ENCODE measurements at regions not wholly inside any gene's neighbourhood (a gene's known extent, or its start where the extent isn't known, plus 50 kb on each side); places are given as distances from the start of the nearest gene placed in this dataset.

DNA sequence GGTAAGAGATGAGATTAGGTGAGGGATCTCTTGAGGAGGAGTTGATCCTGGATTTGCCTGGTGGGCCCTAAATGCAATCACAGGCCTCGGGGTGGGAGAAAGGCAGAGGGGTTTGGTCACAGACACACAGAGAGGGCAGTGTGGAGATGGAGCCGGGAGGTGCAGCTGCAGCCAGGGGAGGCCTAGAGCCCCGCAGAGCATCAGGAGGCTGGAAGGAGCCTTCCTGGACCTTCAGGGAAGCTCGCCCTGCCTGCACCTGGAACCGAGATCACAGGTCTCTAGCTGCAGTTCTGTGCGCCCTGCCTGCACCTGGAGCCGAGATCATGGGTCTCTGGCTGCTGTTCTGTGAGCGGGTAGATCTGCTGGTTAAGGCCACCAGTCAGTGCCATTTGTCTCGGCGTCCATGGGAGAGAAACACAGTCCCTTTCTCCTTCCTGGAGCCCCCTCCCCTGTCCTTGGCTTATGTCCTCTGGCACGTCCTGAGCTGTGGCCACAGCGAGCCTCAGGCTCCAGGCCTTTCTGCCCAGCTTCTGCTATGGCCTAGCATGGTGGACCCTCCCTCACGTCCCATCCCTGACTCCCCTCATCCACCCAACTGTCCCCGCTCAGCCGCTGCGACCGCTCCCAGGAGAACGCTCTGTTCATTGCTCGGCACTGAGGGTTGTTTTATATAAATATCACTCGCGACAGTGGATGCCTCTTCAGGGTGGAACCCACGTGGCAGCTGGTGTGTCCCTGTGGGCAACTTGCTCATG is 112.0 kb downstream of the DACT2 start:
- no peak for DNase-seq
- intact Hi-C loops (cut with DNase I; ENCODE audit: low total_unique reads) (no loop called here), in situ Hi-C loops (cut with MboI; ENCODE audit: low sequenced_read_pairs in 4 of 4) (no loop called here)
- TF ChIP-seq, protein P1, sequence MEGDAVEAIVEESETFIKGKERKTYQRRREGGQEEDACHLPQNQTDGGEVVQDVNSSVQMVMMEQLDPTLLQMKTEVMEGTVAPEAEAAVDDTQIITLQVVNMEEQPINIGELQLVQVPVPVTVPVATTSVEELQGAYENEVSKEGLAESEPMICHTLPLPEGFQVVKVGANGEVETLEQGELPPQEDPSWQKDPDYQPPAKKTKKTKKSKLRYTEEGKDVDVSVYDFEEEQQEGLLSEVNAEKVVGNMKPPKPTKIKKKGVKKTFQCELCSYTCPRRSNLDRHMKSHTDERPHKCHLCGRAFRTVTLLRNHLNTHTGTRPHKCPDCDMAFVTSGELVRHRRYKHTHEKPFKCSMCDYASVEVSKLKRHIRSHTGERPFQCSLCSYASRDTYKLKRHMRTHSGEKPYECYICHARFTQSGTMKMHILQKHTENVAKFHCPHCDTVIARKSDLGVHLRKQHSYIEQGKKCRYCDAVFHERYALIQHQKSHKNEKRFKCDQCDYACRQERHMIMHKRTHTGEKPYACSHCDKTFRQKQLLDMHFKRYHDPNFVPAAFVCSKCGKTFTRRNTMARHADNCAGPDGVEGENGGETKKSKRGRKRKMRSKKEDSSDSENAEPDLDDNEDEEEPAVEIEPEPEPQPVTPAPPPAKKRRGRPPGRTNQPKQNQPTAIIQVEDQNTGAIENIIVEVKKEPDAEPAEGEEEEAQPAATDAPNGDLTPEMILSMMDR (IDR thresholded peaks at IDR 0.05 in 4 of 5, conservative IDR thresholded peaks at IDR 0.05 in 1 of 5) = no peak
- no peak for TF ChIP-seq POLR2A (IDR thresholded peaks at IDR 0.05)
- ATAC-seq = no peak
- H3K27me3 ChIP-seq = no peaks in the 10 kb centered on the region
- H3K9me3 ChIP-seq = no peaks in the 10 kb centered on the region
- H3K36me3 ChIP-seq = no peaks in the 10 kb centered on the region
- H3K27ac ChIP-seq = no peak overlapping the region
- H3K4me1 ChIP-seq = no peaks in the 10 kb centered on the region
- H3K4me3 ChIP-seq = no peak overlapping the region

DNA sequence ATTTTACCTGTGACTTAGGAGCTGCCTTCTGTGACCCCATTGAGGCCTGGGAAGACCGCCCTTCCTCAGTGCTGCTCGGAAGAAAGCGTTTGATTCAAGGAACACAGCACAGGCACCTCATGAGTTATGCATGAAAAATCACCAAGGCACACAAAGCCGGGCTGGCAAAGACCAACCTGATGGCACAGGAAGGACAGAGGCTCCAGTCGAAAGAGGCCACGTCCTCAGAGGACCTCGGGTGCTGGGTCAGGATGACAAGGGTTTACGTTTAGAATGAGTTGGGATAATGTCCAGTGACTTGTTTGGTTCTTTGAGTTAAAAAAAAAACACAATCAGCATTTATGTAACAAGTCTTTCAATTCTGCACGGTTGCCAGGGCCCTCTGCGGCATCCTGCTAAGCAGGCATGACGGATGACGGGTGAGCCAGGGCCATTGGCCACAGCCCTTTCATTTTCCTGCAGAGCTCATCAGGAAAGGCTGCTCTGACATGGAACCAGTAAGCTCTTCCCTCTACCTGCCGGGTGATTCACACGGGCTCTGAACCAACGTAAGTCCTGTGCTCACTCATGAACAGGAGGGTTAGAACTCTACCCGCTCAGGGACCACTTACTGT is 112.8 kb downstream of the DACT2 start:
- no peak overlapping the region for H3K27ac ChIP-seq
- H3K4me3 ChIP-seq = no peak overlapping the region
- no peaks in the 10 kb centered on the region for H3K27me3 ChIP-seq
- intact Hi-C loops (cut with DNase I; ENCODE audit: low total_unique reads) (no loop called here), in situ Hi-C loops (cut with MboI; ENCODE audit: low sequenced_read_pairs in 4 of 4) (no loop called here)
- ATAC-seq = no peak
- no peak for DNase-seq
- TF ChIP-seq POLR2A (IDR thresholded peaks at IDR 0.05) = no peak
- TF ChIP-seq, protein P1 (IDR thresholded peaks at IDR 0.05 in 4 of 5, conservative IDR thresholded peaks at IDR 0.05 in 1 of 5) = no peak
- no peaks in the 10 kb centered on the region for H3K4me1 ChIP-seq
- H3K9me3 ChIP-seq = no peaks in the 10 kb centered on the region
- H3K36me3 ChIP-seq = no peaks in the 10 kb centered on the region

DNA sequence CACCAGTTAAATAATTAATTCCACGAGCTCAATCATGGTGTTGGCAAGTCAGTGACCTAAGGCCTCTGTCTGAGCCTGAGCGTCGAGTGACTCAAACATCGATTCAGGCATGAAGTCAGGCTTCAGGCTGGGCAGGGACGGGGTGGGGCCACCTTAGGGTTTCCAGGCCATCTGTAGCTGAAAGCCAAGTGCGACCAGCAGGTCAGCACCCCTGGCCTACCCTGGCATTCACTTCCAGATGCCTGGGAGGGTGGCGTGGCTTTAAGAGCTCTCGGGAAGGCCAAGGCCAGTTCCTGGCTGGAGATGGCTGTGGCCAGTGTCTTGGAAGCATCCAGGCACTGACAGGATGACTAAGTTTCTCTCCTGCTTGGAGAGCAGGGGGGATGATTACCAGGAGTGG is 113.4 kb downstream of the DACT2 start:
- ATAC-seq = no peak
- TF ChIP-seq, protein P1 (IDR thresholded peaks at IDR 0.05 in 4 of 5, conservative IDR thresholded peaks at IDR 0.05 in 1 of 5) = no peak
- no peak for TF ChIP-seq POLR2A (IDR thresholded peaks at IDR 0.05)
- intact Hi-C loops (cut with DNase I; ENCODE audit: low total_unique reads) (no loop called here), in situ Hi-C loops (cut with MboI; ENCODE audit: low sequenced_read_pairs in 4 of 4) (no loop called here)
- Histone ChIP-seq H3K27me3 (no peaks in the 10 kb centered on the region), H3K4me1 (no peaks in the 10 kb centered on the region), H3K36me3 (no peaks in the 10 kb centered on the region), H3K9me3 (no peaks in the 10 kb centered on the region), H3K4me3 (no peak overlapping the region), H3K27ac (no peak overlapping the region)
- peak in 1 of 2 donors; percentile 24 for DNase-seq

DNA sequence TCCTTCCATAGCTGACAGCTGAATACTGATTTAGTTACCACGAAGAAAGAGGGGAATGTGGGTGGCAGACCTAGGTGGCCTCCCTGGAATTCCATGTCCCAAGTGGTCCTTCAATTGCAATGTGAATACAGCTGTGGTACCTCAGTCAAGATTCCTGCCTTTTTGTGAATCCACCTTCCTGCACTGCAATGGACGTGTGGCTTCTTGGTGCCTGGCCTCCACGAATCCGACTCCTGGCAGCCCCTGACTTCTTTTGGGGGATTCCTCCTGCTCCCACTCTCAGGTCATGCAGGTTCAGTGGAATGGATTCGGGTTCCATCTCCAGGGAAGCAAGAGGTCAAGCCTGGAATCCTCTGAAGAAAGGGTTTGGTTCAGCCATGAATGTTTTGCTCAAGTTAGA is 117.8 kb downstream of the DACT2 start:
- Histone ChIP-seq H3K27ac (no peak overlapping the region), H3K4me3 (no peak overlapping the region), H3K9me3 (no peaks in the 10 kb centered on the region), H3K27me3 (peaks cover 0 to 3% (median 0%) of the 10 kb centered on the region in 3 donors), H3K36me3 (no peaks in the 10 kb centered on the region), H3K4me1 (no peaks in the 10 kb centered on the region)
- intact Hi-C loops (cut with DNase I; ENCODE audit: low total_unique reads) = no loop called here
- TF ChIP-seq, protein P1 (IDR thresholded peaks at IDR 0.05 in 4 of 5, conservative IDR thresholded peaks at IDR 0.05 in 1 of 5) = no peak
- no peak for TF ChIP-seq POLR2A (IDR thresholded peaks at IDR 0.05)
- DNase-seq (no peak), ATAC-seq (no peak)
- in situ Hi-C loops (cut with MboI; ENCODE audit: low sequenced_read_pairs in 4 of 4) = no loop called here

Data from gastrocnemius medialis (tissue), 4 donors.